Choroid plexus epithelial cell (primary cell): ENCODE measurements at regions not wholly inside any gene's neighbourhood (a gene's known extent, or its start where the extent isn't known, plus 50 kb on each side); places are given as distances from the start of the nearest gene placed in this dataset.

Experiments used
- DNase-seq: peaks from one replicate; pipeline ENCODE4 v3.0.0-alpha.2; 2010; ENCODE audit warnings: low read depth
- H3K4me3 ChIP-seq: 2 replicates; pipeline ENCODE4 v1.5.1; 2011; ENCODE audit warnings: low read depth, mild to moderate bottlenecking, control low read depth, low read length, moderate library complexity
- TF ChIP-seq, protein P1 (sequence below): conservative IDR thresholded peaks from 2 replicates; pipeline ENCODE4 v1.5.1; 2011; ENCODE audit warnings: low read depth, mild to moderate bottlenecking, control low read depth, inconsistent platforms, low read length, moderate library complexity

DNA sequence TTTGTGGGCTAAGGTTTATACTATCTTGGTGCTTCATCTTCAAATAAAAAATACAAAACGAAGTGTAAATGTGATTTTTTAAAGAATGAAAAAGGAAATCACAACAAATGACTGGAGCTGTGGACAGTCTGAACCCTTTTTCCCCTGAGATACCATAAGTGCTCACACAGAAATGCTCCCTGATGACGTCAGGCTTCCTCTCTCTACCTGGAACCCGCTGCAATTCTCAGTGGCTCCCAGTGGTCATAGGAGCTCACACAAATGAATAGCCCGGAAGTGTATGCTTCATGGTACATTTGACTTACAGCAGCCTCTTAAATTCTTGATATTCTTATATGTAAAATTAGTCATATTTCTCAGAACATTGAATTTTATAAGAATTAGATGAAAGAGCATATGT is 249.7 kb upstream of the GYPC start:
- TF ChIP-seq, protein P1, sequence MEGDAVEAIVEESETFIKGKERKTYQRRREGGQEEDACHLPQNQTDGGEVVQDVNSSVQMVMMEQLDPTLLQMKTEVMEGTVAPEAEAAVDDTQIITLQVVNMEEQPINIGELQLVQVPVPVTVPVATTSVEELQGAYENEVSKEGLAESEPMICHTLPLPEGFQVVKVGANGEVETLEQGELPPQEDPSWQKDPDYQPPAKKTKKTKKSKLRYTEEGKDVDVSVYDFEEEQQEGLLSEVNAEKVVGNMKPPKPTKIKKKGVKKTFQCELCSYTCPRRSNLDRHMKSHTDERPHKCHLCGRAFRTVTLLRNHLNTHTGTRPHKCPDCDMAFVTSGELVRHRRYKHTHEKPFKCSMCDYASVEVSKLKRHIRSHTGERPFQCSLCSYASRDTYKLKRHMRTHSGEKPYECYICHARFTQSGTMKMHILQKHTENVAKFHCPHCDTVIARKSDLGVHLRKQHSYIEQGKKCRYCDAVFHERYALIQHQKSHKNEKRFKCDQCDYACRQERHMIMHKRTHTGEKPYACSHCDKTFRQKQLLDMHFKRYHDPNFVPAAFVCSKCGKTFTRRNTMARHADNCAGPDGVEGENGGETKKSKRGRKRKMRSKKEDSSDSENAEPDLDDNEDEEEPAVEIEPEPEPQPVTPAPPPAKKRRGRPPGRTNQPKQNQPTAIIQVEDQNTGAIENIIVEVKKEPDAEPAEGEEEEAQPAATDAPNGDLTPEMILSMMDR, result no peak
- H3K4me3 ChIP-seq, result no peak overlapping the region
- no peak for DNase-seq

GRCh38 chr2:126408671-126409070 is 247.3 kb upstream of the GYPC start:
- no peak overlapping the region for H3K4me3 ChIP-seq
- no peak for DNase-seq
- TF ChIP-seq, protein P1, result no peak

DNA sequence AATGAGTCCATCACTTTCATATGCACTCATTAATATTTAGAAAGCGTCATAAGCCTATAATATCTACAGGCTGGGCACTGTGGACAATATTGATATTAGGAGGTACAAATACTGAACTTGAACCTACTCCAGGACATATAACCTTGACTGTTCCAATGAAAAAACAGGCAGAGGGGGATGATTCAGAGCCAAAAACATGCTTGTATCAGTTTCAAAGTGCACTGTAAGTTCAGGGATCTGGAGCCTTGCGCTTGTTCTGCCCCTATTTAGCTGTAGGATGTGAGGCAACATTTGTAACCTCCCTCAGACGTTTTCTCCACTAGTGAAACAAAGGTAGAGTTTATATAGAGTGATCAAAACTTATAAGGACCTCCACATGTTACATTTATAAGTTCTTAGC is 246.1 kb upstream of the GYPC start:
- TF ChIP-seq, protein P1, result no peak
- no peak for DNase-seq
- H3K4me3 ChIP-seq, result no peak overlapping the region

GRCh38 chr2:126413079-126413478 is 242.9 kb upstream of the GYPC start:
- DNase-seq, result no peak
- TF ChIP-seq, protein P1, result no peak
- H3K4me3 ChIP-seq, result no peak overlapping the region

DNA sequence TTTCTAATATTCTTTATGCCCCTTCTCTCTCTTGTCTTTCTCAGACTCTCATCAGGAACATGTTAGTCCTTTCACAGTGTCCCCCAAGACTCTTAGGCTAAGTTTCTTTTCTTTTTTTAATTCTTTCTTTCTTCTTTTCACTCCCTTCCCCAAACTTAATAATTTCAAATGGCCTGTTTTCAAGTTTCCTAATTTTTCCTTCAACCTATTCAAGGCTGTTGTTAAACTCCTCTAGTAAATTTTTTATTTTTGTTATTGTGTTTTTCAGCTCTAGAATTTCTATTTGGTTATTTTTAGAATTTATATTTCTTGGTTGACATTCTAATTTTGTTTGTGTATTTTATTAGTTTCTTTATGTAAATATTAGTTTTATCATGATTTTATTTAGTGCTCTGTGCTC is 236.6 kb upstream of the GYPC start:
- no peak for DNase-seq
- no peak overlapping the region for H3K4me3 ChIP-seq
- TF ChIP-seq, protein P1, result no peak

DNA sequence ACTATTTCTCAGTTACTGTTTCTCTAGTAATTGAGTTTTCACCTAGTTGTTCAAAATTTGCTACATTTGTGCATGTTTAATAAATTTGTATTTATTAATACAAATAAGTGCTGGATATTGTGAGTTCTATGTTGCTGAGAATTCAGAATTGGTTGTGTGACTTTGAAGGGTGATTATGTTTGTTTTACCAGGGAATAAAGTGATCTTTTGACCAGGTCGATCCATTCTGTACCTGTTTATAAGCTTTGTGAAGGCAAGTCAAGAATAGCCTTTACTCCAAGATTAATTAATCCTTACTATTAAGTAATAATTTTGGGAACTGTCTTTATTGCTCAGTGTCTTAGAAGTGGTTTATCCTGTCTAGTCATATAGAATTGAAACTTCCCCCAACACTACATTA is 230.0 kb upstream of the GYPC start:
- H3K4me3 ChIP-seq, result no peak overlapping the region
- no peak for DNase-seq
- TF ChIP-seq, protein P1, result no peak

DNA sequence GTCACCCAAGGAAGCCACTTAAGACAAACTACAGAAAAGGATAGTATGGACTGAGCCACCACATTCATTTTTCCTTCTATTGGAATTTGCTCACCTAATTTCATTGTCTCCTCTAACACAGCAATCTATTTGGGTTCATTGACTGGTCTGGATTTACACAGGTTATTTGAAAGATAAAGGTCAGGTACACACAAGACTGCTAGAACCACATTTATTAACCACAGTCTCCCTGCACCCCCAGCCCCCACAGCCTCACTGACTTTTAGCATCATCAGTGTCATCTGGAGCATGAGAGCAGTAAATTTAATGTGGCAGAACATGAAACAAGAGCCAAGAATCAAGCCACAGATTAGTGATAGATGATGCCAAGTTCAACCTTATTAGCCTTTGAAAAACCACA is 226.9 kb upstream of the GYPC start:
- TF ChIP-seq, protein P1, result no peak
- no peak overlapping the region for H3K4me3 ChIP-seq
- DNase-seq, result no peak
